ENCODE measurements at regions not wholly inside any gene's neighbourhood (a gene's known extent, or its start where the extent isn't known, plus 50 kb on each side); places are given as distances from the start of the nearest gene placed in this dataset.
"Not testable (repeated sequence)": the region's sequence is repeated elsewhere in the genome, so short reads cannot be mapped to it uniquely, and the experiment has no call there.

GRCh38 chr18:55665506-55665905 is 77.5 kb upstream of the TCF4 start:
- H4K8ac ChIP-seq (replicated peaks; ENCODE audit: insufficient read length, low read depth, low read length): no peak overlapping the region
- no peak overlapping the region for H3K18ac ChIP-seq (ENCODE audit: insufficient read length, low read depth, low read length)
- H2AFZ ChIP-seq (ENCODE audit: low read length): no peak overlapping the region
- no peak for DNase-seq
- H4K5ac ChIP-seq (ENCODE audit: insufficient read length, low read depth, low read length): no peak overlapping the region
- H2BK15ac ChIP-seq (ENCODE audit: low read depth, low read length): no peak overlapping the region
- H3K4me1 ChIP-seq (ENCODE audit: insufficient read depth, low read length): no peaks in the 10 kb centered on the region
- no peak overlapping the region for H2BK12ac ChIP-seq (ENCODE audit: insufficient read length, low read depth, low read length)
- H3T11ph ChIP-seq (ENCODE audit: low read length): no peak overlapping the region
- H4K20me1 ChIP-seq (ENCODE audit: control insufficient read depth, insufficient read depth, insufficient read length): no peaks in the 10 kb centered on the region
- H3K27ac ChIP-seq (ENCODE audit: insufficient read length, low read depth, low read length): no peak overlapping the region
- H3K36me3 Mint-ChIP-seq (ENCODE audit: insufficient read depth in 1 of 3, low read depth in 3 of 3): peaks cover 3 to 13% (median 3%) of the 10 kb centered on the region in 3 experiments; a peak in 5 of 7 replicates
- no peak overlapping the region for H3K14ac ChIP-seq (ENCODE audit: insufficient read depth, low read length)
- H3K4me3 Mint-ChIP-seq: no peak overlapping the region; a peak in 1 of 5 replicates
- no peaks in the 10 kb centered on the region for H3K4me1 Mint-ChIP-seq
- no CpG with 5 or more reads among the region's 5 CpGs for WGBS (ENCODE audit: extremely low coverage, insufficient read length, low lambda C conversion rate)
- H2BK120ac ChIP-seq (ENCODE audit: low read depth, low read length, poor library complexity, severe bottlenecking): no peak overlapping the region
- H3K27me3 Mint-ChIP-seq (ENCODE audit: low read depth): peaks cover 2% of the 10 kb centered on the region; the same call in 1 of the 2 replicates
- no peaks in the 10 kb centered on the region for H3K79me1 ChIP-seq (ENCODE audit: insufficient read depth, low read depth, low read length, poor library complexity, severe bottlenecking)
- H3K27ac Mint-ChIP-seq: no peak overlapping the region
- no peaks in the 10 kb centered on the region for H3K27me3 ChIP-seq (ENCODE audit: insufficient read depth, low read length)
- no peak overlapping the region for H3K4me2 ChIP-seq (ENCODE audit: insufficient read depth, insufficient read length, low read length)
- no peak overlapping the region for H2AK5ac ChIP-seq (ENCODE audit: insufficient read length, low read length)
- no peak overlapping the region for H3K23ac ChIP-seq (ENCODE audit: insufficient read length, low read depth, low read length)
- H2BK5ac ChIP-seq (ENCODE audit: insufficient read length, low read length): no peak overlapping the region
- H3K9me3 Mint-ChIP-seq: peaks cover 10% of the 10 kb centered on the region in 2 experiments; a peak in 4 of 5 replicates
- no peak for TF ChIP-seq CTCF (conservative IDR thresholded peaks at IDR 0.05)
- no peaks in the 10 kb centered on the region for H3K9me3 ChIP-seq (ENCODE audit: control insufficient read depth, low read depth, low read length)
- no peak overlapping the region for H3K56ac ChIP-seq (ENCODE audit: insufficient read length, low read depth, low read length)
- H3K79me2 ChIP-seq (ENCODE audit: insufficient read depth, low read length): no peaks in the 10 kb centered on the region
- no peak overlapping the region for H3K9ac ChIP-seq (ENCODE audit: extremely low read depth, insufficient read length, low read length)
- no peak overlapping the region for H2BK20ac ChIP-seq (ENCODE audit: low read depth, low read length, poor library complexity, severe bottlenecking)
- no peak overlapping the region for H4K91ac ChIP-seq (ENCODE audit: insufficient read length, low read depth, low read length)
- no peaks in the 10 kb centered on the region for H3K23me2 ChIP-seq (ENCODE audit: insufficient read length, low read depth, low read length, poor library complexity, severe bottlenecking)
- no peak overlapping the region for H3K4ac ChIP-seq (ENCODE audit: low read depth, low read length)

- H3K56ac ChIP-seq (ENCODE audit: insufficient read length, low read depth, low read length); H3K4me3 Mint-ChIP-seq; H3K27ac Mint-ChIP-seq; H3K9ac ChIP-seq (ENCODE audit: extremely low read depth, insufficient read length, low read length); DNase-seq; H4K91ac ChIP-seq (ENCODE audit: insufficient read length, low read depth, low read length); H3K4me2 ChIP-seq (ENCODE audit: insufficient read depth, insufficient read length, low read length); H2BK20ac ChIP-seq (ENCODE audit: low read depth, low read length, poor library complexity, severe bottlenecking); H3K27me3 Mint-ChIP-seq (ENCODE audit: low read depth); H3K23me2 ChIP-seq (ENCODE audit: insufficient read length, low read depth, low read length, poor library complexity, severe bottlenecking); H3K14ac ChIP-seq (ENCODE audit: insufficient read depth, low read length); H3K4me1 ChIP-seq (ENCODE audit: insufficient read depth, low read length); H2AFZ ChIP-seq (ENCODE audit: low read length); H2AK5ac ChIP-seq (ENCODE audit: insufficient read length, low read length); H2BK120ac ChIP-seq (ENCODE audit: low read depth, low read length, poor library complexity, severe bottlenecking); H4K8ac ChIP-seq (replicated peaks; ENCODE audit: insufficient read length, low read depth, low read length); H3K18ac ChIP-seq (ENCODE audit: insufficient read length, low read depth, low read length); H3K9me3 ChIP-seq (ENCODE audit: control insufficient read depth, low read depth, low read length); H3K23ac ChIP-seq (ENCODE audit: insufficient read length, low read depth, low read length); H2BK5ac ChIP-seq (ENCODE audit: insufficient read length, low read length); H4K20me1 ChIP-seq (ENCODE audit: control insufficient read depth, insufficient read depth, insufficient read length); H3K4me1 Mint-ChIP-seq; H3K79me1 ChIP-seq (ENCODE audit: insufficient read depth, low read depth, low read length, poor library complexity, severe bottlenecking); H3K4ac ChIP-seq (ENCODE audit: low read depth, low read length); H3T11ph ChIP-seq (ENCODE audit: low read length); H2BK15ac ChIP-seq (ENCODE audit: low read depth, low read length); H3K27ac ChIP-seq (ENCODE audit: insufficient read length, low read depth, low read length); H3K27me3 ChIP-seq (ENCODE audit: insufficient read depth, low read length); H4K5ac ChIP-seq (ENCODE audit: insufficient read length, low read depth, low read length); H3K79me2 ChIP-seq (ENCODE audit: insufficient read depth, low read length); H2BK12ac ChIP-seq (ENCODE audit: insufficient read length, low read depth, low read length): not testable (repeated sequence)
- peaks cover 3 to 13% (median 3%) of the 10 kb centered on the region in 3 experiments; a peak in 5 of 7 replicates for H3K36me3 Mint-ChIP-seq (ENCODE audit: insufficient read depth in 1 of 3, low read depth in 3 of 3)
- WGBS (ENCODE audit: extremely low coverage, insufficient read length, low lambda C conversion rate): no CpG with 5 or more reads among the region's 45 CpGs
- peaks cover 10% of the 10 kb centered on the region in 2 experiments; a peak in 4 of 5 replicates for H3K9me3 Mint-ChIP-seq
Observed at GRCh38 chr18:55664758-55665400, 76.9 kb upstream of the TCF4 start.
